IPS-20b (cell line): ENCODE measurements at regions not wholly inside any gene's neighbourhood (a gene's known extent, or its start where the extent isn't known, plus 50 kb on each side); places are given as distances from the start of the nearest gene placed in this dataset.

ENCODE experiments used
- H3K27ac ChIP-seq: one replicate; pipeline ENCODE4 v1.5.1; 2013; ENCODE audit warnings: low read length
- H3K27me3 ChIP-seq: 2 replicates; pipeline ENCODE4 v1.6.1; 2013; ENCODE audit warnings: mild to moderate bottlenecking, low read length, inconsistent platforms; ENCODE audit not compliant: insufficient read depth
- H3K36me3 ChIP-seq: 2 replicates; pipeline ENCODE4 v1.6.1; 2013; ENCODE audit warnings: low read depth, mild to moderate bottlenecking, inconsistent platforms, low read length, moderate library complexity; ENCODE audit not compliant: insufficient read depth
- H3K4me1 ChIP-seq: 2 replicates; pipeline ENCODE4 v1.6.1; 2013; ENCODE audit warnings: mild to moderate bottlenecking, control low read depth, inconsistent platforms, low read length, moderate library complexity; ENCODE audit not compliant: insufficient read depth
- H3K4me3 ChIP-seq: 2 replicates; pipeline ENCODE4 v1.5.1; 2013; ENCODE audit warnings: mild to moderate bottlenecking, low read length, inconsistent platforms
- H3K9ac ChIP-seq: 2 replicates; pipeline ENCODE4 v1.6.1; 2013; ENCODE audit warnings: low read depth, mild to moderate bottlenecking, inconsistent platforms, low read length, moderate library complexity
- H3K9me3 ChIP-seq: 2 replicates; pipeline ENCODE4 v1.6.1; 2013; ENCODE audit warnings: mild to moderate bottlenecking, low read depth, low read length, inconsistent platforms; ENCODE audit not compliant: insufficient read depth

- Histone ChIP-seq H3K27ac (no peak overlapping the region), H3K9me3 (no peaks in the 10 kb centered on the region), H3K4me3 (peak overlapping the region; percentile 15; the same call in 1 of the 2 replicates), H3K9ac (no peak overlapping the region), H3K36me3 (no peaks in the 10 kb centered on the region), H3K27me3 (no peaks in the 10 kb centered on the region), H3K4me1 (peaks cover 32% of the 10 kb centered on the region)
Measured at GRCh38 chr12:95607642-95608041, 56.4 kb upstream of the USP44 start.

DNA sequence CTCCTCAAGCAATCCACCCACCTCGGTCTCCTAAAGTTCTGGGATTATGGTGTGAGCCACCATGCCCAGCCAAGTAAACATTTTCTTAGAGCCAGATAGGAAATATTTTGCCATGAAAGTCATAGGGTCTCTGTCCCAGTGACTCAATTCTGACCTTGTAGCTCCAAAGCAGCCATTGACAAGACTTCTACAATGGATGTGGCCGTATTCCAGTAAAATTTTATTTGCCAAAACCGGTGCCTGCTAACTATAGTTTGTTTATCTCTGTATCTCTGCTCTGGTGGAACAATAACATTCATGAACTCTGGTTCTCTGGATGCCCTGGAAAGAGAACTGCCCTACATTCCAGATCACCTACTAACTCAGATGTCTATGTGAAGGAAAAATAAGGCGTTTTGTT is 54.6 kb upstream of the USP44 start:
- H3K9me3 ChIP-seq: no peaks in the 10 kb centered on the region
- H3K36me3 ChIP-seq: no peaks in the 10 kb centered on the region
- H3K27ac ChIP-seq: no peak overlapping the region
- peaks cover 21% of the 10 kb centered on the region for H3K4me1 ChIP-seq
- no peak overlapping the region for H3K4me3 ChIP-seq
- H3K9ac ChIP-seq: no peak overlapping the region
- no peaks in the 10 kb centered on the region for H3K27me3 ChIP-seq

DNA sequence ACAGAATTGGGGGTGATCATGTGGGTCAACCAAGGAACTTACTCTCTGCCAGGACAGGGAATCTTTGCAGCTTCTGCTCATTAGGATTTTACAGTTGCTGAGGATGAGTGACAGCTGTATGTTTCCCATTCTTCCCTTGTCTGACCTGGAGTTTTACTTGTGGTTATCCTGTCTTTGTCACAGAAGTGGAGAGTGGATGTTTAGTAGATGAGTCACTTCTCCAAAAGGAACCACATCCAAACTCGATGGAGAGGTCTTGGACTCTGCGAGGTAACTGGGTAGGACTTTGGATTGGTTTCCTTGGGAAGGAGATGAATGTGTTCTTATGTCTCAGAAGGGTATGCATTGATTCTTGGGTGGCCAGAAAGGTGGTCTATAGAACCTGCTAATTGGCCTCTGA is 53.8 kb upstream of the USP44 start:
- H3K36me3 ChIP-seq: no peaks in the 10 kb centered on the region
- H3K27me3 ChIP-seq: no peaks in the 10 kb centered on the region
- no peak overlapping the region for H3K9ac ChIP-seq
- peaks cover 18% of the 10 kb centered on the region for H3K4me1 ChIP-seq
- no peak overlapping the region for H3K4me3 ChIP-seq
- no peaks in the 10 kb centered on the region for H3K9me3 ChIP-seq
- no peak overlapping the region for H3K27ac ChIP-seq

- H3K9ac ChIP-seq: no peak overlapping the region
- no peak overlapping the region for H3K27ac ChIP-seq
- H3K27me3 ChIP-seq: no peaks in the 10 kb centered on the region
- H3K4me3 ChIP-seq: no peak overlapping the region
- no peaks in the 10 kb centered on the region for H3K9me3 ChIP-seq
- peaks cover 14% of the 10 kb centered on the region for H3K4me1 ChIP-seq
- H3K36me3 ChIP-seq: no peaks in the 10 kb centered on the region
Measured at GRCh38 chr12:95603351-95604145, 52.3 kb upstream of the USP44 start.

GRCh38 chr12:95601091-95601961 is 50.0 kb upstream of the USP44 start:
- H3K4me1 ChIP-seq: no peaks in the 10 kb centered on the region
- no peaks in the 10 kb centered on the region for H3K36me3 ChIP-seq
- H3K27ac ChIP-seq: no peak overlapping the region
- H3K9me3 ChIP-seq: no peaks in the 10 kb centered on the region
- H3K27me3 ChIP-seq: no peaks in the 10 kb centered on the region
- no peak overlapping the region for H3K9ac ChIP-seq
- H3K4me3 ChIP-seq: no peak overlapping the region
